IPS-NIHi7 (cell line): ENCODE measurements at regions not wholly inside any gene's neighbourhood (a gene's known extent, or its start where the extent isn't known, plus 50 kb on each side); places are given as distances from the start of the nearest gene placed in this dataset.

ENCODE experiments used
- DNase-seq: peaks from one replicate; pipeline ENCODE4 v3.0.0; 2012; ENCODE audit warnings: mixed read lengths; ENCODE audit errors: extremely low spot score

GRCh38 chr2:128788636-128789220 is 470.1 kb upstream of the HS6ST1 start:
- no peak for DNase-seq

GRCh38 chr2:128789221-128789620 is 470.6 kb upstream of the HS6ST1 start:
- no peak for DNase-seq

- DNase-seq, result no peak
These were observed 471.2 kb upstream of the HS6ST1 start for GRCh38 chr2:128789776-128790455.

GRCh38 chr2:128790541-128791001 is 471.9 kb upstream of the HS6ST1 start:
- no peak for DNase-seq

DNA sequence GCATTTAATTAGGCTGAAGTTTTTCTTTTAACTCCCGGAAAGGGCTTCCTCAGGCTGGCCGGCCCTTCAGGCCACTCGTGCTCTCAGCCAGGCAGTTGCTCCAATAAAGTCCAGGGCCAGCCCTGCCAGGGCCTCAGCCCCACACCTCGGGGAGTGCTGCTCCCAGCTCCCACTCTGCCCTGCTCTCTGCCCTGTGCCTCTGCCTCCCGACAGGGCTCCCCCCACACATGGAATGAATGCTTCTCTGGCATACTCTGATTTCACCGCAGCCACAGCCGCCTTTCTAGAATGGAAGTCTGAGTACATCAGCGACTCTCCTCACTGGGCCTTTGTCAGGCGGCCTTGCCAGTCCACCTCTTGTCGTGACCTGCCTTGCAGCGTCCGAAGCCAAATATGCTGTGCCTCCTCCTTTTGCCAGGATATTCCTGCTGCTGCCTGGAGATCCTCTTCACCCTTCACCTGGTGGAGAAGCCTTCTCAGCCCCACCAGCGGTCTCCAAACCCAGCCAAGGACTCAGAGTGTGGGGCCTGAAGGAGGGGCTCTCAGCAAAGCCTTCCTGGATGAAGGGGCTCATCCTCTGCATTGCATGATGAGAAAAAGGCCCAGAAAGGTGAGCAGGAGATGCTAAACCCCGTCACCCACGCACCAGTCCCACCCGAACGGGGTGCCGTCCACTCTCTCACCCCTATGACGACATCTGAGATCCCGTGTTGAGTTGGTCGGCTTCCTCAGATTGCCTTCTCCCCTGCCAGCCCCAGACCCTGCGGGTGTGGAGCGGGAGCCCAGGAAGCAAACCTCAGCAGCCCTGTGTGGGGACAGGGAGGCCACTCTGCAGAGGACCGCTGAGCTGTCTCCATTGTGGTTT is 472.7 kb upstream of the HS6ST1 start:
- DNase-seq, result no peak

GRCh38 chr2:128791985-128792320 is 473.3 kb upstream of the HS6ST1 start:
- no peak for DNase-seq

GRCh38 chr2:128792476-128793054 is 473.9 kb upstream of the HS6ST1 start:
- DNase-seq, result no peak

- no peak for DNase-seq
These were observed 474.7 kb upstream of the HS6ST1 start for GRCh38 chr2:128793404-128793803.

DNA sequence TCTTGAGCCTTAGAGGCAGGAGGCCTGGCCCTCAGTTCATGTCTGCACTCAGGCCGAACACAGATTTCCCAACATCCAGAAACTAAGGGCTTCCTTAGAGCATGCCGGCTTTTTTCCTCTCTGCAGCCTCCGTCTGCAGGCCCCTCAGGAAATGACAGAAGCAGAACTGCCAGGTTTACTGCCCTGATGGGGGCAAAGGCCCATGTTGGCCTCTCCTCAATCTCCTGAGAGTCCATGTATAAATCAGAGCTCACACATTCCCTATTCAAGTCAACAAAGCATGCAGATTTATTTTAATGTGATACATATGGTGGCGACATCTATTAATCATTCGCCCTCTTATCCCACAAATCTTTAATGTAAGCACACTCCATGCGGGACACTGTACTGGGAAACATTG is 475.6 kb upstream of the HS6ST1 start:
- DNase-seq, result no peak

DNA sequence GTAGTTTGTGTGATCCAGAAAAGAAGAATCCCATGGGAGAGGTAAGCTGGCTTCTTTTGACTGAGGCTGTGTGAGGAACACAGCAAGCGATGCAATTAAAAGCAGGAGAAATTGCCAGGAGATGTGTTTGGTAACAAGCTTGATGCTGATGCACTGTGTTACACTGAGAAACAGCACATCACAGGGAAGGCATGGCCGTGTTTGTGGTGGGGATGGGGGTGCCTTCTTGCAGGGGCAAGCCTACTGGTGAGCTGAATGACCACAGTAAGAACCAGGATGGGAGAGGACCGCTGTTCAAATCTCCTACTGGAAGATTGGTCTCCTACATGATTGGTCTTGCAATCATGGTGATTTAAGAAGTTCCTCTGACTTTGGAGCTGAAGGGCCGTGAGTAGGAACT is 477.7 kb upstream of the HS6ST1 start:
- DNase-seq, result no peak

DNA sequence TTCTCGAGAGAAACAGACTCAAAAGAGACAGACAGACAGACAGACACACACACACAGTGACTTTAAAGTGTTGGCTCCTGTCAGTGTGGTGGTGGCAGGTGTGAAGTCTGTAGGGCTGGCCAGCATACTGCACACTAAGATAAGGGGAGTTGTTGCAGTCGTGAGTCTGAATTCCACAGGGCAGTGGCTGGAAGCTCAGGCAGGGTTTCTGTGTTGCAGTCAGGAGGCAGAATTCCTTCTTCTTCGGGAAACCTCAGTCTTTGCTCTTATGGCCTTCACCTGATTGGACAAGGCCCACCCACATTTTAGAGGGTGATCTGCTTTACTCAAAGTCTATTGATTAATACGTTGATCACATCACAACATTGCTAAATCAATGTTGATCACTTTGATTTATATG is 478.4 kb upstream of the HS6ST1 start:
- DNase-seq, result no peak

- DNase-seq, result no peak
These were observed 478.9 kb upstream of the HS6ST1 start for GRCh38 chr2:128797533-128797932.

DNA sequence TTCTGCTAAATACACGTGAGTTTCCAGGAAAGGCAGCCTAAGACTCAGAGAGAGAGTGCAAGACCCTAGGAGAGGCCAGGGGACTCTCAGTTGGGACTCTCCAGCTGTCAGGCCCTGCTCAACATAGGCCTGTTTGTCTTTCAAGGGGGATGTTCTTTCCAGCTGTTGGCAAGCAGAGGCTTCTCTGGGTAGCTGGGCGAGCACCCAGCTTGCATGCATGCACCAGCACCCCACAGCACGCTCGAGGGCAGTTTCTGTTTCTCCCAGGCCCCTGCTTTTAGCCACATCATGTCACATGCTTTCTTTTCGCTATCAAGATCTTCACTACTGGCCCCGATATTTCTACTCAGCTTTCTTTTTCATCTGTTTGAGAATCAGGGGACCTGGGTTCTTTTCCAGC is 479.3 kb upstream of the HS6ST1 start:
- DNase-seq, result no peak

DNA sequence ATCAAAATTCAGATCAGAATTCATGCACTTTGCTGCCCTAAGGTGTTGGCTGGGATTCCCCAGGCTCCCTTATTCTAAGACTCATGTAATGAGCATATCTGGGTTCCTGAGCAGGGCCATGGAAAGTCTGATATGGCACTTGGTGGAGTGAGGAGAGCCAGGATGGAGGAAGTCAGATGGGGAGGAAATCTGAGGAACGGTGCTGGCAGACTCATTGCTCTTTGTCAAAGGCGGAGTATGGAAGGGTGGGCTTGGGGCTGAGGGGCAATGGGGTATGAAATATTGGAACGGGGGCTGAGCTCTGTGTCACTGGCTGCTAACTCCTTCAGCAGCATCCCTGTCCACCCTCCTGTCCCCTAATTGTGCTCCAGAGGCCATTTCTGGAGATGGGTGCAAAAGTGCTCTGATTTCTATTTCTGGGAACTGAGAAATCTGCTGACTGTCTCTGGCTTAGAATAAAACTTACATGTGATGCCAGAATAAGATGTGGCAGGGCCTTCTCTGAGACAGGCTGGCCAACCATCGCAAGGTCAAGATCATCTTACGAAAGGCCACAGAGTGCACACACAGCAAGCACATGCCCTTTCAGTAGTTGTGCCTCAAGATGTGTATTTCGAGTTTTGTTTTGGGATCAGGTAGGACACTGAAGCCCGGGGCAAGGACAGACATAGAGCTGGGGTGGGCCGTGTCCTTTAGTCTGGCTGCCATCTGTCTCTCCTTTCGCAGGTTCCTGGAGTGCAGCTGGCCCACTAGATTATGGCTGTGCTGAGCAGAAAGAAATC is 480.0 kb upstream of the HS6ST1 start:
- no peak for DNase-seq

DNA sequence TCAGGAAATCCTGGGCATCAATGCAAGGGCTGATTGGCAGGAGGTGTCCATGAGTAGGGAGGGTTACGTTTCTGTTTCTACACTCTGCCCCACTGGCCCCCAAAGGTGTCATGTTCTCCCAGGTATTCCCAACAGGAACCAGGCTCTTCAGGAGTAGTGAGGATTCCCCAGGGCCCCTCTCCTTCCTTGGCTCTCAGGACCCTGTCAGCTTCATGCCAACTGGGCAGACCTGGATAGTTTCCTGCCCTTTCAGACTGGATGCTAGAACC is 480.6 kb upstream of the HS6ST1 start:
- DNase-seq, result no peak

GRCh38 chr2:128799730-128800129 is 481.1 kb upstream of the HS6ST1 start:
- no peak for DNase-seq

- no peak for DNase-seq
These were observed 482.9 kb upstream of the HS6ST1 start for GRCh38 chr2:128801576-128801975.

GRCh38 chr2:128803222-128803621 is 484.6 kb upstream of the HS6ST1 start:
- DNase-seq, result no peak

DNA sequence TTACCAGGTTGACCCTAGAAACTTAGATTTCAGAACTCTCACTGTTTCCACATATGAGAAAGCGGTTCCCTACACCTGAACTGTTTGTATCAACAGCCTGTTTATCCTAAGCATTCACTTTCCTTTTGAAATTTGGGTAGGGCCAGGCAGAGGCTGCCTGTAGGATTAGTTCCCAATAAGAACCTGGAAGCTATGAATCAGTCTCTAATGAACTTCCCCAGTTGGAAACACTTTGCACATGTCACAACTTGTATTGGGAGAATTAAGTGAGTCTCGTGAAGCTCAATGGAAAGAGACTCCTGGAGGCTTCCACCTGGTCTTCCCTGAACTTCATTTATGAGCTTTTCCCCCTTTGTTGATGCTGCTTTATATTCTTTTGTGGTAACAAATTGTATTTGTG is 486.6 kb upstream of the HS6ST1 start:
- no peak for DNase-seq

DNA sequence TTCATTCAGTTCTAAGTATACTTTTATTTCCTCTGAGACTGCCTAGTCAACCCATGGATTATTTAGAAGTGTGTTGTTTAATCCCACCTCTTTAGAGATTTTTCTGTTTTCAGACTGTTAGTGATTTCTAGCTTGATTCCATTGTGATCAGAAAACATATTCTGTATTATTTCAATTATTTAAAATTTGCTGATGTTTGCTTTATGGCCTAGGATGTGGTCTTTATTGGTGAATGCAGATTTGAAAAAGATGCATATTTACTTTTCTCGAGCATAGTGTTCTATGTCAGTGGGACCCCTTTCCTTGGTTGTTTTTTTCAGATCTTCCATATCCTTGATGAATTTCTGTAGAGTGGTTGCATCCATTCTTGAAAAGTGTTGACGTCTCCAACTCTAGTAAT is 487.2 kb upstream of the HS6ST1 start:
- no peak for DNase-seq

- no peak for DNase-seq
These were observed 488.6 kb upstream of the HS6ST1 start for GRCh38 chr2:128807317-128807716.
